ENCODE measurements at regions not wholly inside any gene's neighbourhood (a gene's known extent, or its start where the extent isn't known, plus 50 kb on each side); places are given as distances from the start of the nearest gene placed in this dataset.

- TF ChIP-seq CTCF (IDR thresholded peaks at IDR 0.05; ENCODE audit: poor library complexity, severe bottlenecking) (no peak), POLR2AphosphoS5 (IDR thresholded peaks at IDR 0.05) (no peak), EZH2 (IDR thresholded peaks at IDR 0.05; ENCODE audit: borderline replicate concordance, insufficient read depth, low read length, poor library complexity, severe bottlenecking) (no peak)
Observed at GRCh38 chr11:39294648-39295047, 2164.8 kb downstream of the LRRC4C start.
